ENCODE measurements at regions not wholly inside any gene's neighbourhood (a gene's known extent, or its start where the extent isn't known, plus 50 kb on each side); places are given as distances from the start of the nearest gene placed in this dataset.

DNA sequence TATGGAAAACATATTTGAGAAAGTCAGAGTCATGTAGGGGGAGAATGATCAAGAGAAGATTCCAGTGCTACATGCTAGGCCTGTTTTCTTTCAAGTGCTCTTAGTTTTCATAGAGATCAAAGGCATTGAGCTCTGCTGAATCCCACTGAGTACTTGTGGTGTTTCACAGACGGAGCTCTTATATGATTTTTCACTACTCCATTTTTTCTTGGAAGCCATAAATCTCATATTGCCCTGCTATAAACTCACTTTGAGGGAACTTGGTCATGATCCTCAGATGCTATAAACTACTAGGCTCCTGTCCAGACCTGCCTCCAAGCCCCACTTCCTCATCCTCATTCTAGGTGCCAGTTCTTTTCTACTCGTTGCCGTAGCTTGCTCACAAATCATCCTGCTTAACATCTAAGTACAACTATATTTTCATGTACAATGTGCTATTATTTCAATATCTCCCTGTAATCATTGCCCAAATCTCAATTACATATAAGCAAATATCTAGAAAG is 180.8 kb upstream of the CCDC179 start:
- DNase-seq = no peak

DNA sequence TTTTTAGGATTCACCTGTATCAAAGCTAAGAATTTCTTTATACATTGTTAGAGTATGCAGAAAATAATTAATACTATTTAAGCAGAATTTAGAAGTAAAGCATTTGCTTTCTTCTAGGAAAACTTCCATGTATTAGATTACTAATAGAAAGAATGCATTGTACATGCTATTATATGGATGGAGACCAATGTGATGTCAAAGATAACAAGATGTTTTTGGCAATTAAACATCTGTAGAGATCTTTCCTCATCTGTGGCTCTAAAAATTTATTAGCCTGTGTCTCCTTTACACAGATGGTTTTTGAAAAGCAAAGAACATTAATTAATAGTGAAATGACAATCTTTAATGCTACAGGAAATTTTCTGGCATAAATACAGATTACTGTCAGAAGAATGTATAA is 198.4 kb upstream of the CCDC179 start:
- no peak for DNase-seq

DNA sequence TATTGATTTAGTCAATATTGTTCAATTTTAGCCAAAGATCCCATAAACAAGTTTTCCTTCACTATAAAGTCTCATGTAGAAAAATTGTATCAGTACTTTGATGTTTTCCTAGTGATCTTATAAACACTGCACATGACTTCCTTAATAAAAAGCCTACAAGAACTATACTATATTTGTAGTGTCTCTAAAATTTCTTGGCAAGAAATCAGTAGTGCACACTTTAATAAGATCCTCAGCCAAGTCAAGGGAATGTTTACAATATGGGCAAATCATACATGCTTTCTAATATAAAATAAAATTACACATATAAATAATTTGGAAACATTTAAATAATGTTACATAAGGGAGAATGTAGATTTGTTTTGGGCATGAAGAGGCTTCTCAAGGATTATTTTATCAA is 203.0 kb upstream of the CCDC179 start:
- no peak for DNase-seq

DNA sequence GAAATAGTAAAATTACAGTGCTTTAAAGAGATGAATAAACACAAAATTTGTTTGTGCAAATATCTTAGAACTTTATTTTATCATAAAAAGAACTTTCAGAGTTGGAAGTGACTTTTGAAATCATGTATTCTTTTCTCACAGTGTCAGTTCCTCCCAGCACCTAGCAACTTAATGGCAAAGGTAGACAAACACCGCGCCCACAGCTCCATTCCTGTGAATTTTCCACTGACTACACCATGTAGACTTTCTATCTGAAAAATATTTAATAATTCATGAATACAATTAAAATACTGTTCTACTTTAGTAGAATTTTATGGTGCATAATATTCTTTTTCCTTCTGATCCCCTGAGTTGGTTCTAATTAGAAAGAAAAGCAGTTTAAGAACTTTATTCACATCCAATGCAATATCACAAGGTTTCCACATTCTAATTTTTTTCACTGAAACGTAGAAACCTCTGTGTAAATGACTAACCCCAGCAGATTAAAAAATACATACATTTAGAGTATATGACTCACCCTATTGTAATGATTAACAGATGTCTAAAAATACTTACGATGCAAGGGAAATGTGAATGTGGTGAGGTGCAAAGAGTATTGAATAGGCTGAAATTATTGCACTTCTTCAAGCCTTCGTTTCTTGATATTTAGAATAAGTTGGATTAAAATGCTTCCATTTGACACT is 218.2 kb upstream of the CCDC179 start:
- no peak for DNase-seq

DNA sequence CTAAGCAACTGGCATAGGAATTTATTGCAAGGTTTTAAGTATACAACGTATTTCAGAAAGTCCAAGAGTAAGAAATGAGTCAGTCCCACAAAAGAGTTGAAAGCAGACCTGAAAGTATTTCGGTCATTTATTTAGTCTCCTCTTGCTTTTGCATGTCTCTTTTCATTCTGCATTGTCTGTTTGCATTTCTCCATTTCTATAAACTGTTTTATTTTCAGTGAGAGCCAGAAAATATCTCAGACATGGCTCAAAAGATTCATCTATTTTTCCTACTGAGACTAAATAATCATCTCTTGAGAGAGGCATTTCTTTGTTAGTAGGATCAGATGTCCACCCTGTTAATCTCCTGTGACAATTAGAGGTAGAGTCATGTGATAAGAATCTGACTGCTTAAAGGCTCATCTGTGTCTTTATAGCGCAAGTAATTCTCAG is 219.1 kb upstream of the CCDC179 start:
- no peak for DNase-seq

DNA sequence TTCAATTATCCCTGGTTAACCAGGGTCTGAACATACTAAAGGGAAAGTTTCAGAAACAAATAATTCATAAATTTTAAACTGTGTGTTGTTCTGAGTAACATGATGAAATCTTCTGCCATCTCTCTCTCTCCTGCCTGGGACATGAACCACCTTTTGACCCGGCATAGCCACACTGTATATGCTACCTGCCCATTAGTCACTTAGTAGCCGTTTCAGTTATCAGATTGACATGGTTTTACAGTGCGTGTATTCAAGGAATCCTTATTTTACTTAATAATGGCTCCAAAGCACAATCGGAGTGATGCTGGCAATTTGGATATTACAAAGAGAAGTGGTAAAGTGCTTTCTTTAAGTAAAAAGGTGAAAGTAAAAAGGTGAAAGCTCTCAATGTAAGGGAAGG is 227.1 kb upstream of the CCDC179 start:
- DNase-seq = no peak

DNA sequence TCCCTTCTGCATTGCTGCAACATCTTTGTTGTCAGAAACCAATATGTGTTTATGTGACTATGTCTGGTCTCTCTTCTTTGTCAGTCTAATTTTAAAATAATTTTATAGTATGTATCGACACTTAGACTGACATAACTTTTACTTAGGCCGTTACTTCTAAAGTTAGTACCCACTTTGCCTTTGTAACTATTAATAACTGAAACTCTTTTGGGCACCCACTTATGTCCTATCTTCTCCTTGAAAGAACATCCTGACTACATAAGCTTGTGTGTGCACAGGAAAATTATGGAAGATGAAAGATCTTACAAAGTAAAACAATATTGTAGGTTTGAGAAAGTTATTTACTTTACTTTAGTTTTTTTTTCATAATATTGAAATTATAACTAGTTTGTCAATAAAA is 230.4 kb upstream of the CCDC179 start:
- DNase-seq = no peak

DNA sequence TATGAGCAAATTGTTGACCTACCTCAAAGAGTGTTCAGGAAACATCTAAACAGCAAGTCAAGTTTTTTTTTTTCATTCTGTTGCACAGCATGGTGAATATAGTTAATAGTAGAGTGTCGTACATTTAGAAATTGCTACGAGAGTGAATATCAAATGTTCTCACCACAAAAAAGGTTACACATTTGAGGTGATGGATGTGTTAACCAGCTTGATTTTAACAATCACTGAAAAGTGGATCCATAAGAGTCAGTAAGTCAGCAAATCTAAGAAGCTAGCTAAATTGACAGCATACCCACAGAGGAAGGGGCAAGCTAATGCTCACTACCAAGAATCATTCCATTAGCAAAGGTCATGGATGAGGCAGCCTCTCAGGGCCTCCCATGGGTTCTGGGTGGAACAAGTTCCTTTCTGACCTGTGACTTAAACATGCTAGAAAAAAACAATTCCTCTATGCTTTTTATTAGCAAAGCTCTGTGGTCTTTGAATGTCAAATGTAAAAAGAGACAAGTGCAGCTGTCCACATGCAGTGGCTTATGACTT is 235.4 kb upstream of the CCDC179 start:
- DNase-seq = no peak

DNA sequence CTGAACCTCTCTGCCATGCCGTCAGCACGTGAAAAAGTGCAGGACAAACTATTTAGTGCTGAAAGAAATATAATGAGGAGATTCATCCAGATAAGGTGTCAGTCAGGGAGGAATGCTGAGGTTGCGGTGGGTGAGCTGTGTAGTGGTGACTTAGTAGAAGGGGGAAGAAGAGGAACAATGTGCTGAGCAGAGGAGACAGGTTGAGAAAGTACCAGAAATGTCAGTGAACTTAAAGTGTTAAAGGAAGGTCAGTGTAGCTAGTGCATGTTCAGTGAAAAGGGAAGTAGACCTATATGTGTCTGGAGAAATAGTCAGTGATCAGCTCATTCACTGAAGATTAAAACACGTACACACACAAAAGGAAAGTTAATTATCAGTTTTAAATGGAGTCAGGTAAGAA is 237.6 kb upstream of the CCDC179 start:
- no peak for DNase-seq

DNA sequence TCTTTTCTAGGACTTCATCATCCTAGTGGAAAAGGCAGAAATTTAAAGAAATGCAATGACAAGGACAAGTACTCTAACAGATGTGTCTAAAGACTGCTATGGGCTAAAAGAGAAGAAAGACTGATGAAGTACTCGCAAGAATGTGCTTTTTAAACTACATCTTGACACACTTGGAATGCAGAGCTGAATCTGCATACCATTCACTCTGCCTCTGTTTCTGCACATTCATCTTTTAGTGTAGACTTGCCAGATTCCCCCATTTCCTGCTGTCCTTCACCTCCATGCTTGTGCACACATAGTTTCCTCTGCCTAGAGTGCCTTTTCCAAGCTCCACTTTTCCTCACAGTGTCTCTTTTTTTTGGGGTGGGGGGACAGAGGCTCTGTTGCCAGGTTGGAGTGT is 239.0 kb upstream of the CCDC179 start:
- DNase-seq = no peak

DNA sequence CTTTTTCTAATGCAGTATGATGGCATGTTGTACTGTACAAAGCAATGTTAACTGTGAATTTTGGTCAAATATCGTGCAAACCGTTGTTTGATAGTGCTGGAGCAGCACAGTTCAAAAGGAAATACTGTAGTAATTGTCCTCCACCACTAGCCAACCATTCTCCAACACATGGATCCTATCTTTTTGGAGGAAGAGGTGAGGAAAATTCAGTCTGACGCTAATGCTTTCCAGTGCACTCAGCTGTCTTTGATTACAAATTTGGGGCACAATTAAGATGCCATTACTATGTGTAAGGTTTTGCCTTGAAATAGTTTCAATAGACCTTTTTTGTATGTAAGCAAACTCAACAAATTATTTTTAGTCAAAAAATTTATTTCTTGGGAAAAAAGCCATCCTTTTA is 240.5 kb upstream of the CCDC179 start:
- no peak for DNase-seq

DNA sequence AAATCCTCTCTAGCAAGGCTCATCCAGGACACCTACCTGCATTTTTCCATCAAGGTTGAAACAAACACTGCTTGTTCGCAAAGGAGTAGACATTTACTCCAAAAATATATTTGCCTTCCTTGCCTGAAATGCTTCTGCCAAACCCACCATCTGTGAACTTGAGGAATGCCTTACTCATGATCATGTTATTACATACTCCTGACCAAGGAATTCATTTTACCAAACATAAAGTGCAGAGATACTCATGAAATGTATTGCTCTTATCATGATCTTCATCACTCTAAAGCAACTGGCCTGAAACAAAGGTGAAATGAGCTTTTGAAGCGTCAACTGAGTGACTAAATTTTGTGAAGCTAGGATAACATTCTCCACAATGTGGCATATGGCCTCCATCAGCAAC is 243.1 kb upstream of the CCDC179 start:
- no peak for DNase-seq

DNA sequence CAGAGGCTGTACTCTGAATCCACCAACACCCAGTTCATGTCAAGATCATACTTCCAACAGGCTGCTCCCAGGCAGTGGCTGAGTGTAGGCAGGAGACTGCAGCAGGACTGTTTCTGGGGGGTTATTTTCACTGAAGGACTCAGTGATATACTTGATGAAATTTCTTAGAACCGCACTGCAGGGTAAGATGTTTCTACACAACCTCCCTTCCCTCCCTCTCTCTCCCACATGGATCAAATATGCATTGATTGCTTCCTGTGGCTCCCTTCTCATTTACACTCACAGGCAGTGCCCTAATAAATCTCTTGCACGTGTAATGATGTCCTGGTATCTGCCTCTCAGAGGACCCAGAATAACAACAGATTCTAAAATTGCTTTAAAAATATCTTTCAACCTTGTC is 251.3 kb upstream of the CCDC179 start:
- DNase-seq = no peak

DNA sequence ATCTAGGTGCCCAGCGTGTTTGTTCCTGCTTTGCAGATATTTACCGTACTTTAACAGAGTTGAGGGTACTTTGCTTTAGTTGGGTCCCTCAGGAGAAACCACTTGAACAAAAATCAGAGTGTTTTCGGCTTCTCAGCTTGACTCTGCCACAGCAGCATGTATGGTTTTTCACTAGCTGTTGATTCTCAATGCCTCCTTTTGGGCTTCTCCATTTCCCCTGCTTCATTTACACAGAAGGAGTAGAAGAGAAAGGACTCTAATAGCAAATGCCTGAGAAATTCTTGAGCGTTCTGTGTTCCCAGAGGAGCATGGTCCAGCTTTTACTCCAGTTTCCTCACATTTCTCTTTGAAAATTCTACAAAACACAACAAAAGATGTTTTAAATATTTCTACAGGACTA is 252.1 kb upstream of the CCDC179 start:
- no peak for DNase-seq

DNA sequence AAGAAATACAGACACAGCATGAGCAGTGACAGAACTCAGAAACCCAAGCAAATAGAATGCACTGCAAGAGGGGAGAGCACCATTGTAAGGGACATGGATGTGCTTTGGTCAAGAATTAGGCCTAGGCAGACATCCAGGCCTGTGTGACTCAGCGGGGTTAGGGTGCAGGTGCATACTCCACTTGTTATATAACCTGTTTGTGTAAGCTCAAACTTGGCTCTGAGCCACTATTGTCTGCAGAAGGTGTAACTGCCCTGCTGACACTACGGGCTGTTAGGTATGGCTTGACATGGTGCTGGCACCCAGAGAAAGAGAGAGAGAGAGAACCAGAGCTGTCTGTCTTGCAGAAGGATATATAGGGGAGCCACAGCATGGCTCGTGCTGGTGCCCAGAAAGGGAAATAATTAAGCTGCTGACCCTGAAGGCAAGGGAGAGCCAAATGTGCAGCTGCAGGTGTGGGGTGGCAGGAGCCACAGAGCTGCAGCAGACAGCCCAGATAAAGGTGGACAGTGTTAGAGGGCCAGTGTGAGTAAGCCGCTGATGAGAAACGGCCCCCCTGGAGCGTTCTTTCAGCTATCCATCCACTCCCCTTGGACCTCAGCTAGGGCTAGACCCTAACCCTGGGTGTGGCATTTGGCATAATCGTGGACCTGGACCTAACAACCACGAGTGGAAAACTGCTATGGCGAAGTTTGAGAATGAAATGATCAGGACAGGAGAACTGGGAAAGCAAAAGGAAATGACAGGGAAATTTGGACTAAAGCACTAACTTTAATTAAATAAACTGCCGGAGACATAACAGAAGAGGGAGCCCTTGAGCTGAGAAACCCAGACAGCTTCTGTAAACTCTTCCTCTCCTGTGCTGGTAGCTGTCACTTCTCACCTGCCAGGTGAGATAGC is 253.0 kb upstream of the CCDC179 start:
- DNase-seq = no peak

DNA sequence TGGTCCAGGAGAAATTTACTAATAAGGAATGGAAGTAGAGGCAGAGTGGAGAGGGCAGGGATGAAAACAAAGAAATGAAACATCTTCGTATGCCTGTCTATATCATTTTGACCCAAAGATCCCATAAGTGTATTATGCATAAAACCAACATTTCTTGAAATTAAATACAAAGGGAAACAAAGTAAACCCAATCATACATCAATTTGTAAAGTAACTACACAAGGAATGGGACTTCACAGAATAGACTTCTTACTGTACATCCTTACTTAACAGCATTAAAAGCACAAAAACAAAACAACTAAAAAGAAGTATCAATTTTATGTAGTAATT is 253.6 kb upstream of the CCDC179 start:
- DNase-seq = no peak

DNA sequence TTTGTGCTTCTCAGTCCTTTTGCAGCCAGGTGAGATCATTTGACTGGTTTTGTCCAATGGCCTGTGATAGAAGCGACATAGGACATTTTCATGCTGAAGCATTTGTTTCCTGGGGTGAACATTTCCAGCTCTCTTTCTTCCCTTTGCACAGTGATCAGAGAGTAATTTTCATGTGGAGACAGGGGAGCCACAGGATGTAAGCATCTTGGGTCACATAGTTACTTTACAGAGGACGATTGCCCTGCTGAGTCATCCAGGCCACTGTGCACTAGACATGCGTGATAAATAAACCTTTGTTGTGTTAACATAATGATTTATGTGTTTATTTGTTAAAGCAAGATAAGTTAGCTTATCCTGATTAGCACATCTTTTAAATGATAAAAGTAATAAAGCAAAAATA is 263.5 kb upstream of the CCDC179 start:
- DNase-seq = no peak

DNA sequence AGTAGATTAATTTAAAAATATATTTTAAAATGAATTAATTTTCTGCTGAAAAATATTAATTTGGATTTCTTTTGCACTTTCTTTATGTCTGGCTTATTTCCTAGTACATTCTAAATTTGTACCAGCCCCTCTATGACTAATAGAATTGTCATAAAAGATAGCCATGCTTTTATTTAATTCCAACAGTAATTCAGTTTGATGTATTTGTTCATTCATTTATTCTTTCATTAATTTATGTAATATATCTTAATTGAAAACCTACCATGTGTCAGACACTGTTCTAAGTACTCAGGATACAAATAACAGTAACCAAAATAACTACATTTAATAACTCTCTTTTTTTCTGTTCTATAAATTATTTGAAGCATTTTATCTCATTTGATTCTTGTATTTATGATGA is 264.0 kb upstream of the CCDC179 start:
- DNase-seq = no peak

DNA sequence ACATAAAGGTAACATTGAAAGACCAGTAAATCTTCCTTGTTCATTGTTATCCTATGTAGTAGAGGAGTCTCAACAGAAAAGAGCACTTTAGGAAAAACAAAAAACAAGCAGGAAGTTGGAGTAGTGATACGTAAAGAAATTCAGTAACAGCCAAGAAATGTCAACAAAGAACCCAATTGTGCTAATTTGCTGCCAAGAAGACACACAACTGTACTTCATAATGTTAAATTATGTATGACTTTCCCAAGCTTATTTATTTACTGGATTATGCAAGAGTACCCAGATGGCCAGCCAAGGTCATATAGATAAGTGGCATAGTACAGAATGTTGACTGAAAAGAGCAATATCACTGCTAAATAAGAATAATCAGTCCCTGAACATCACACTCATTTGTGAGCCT is 264.7 kb upstream of the CCDC179 start:
- DNase-seq = no peak

DNA sequence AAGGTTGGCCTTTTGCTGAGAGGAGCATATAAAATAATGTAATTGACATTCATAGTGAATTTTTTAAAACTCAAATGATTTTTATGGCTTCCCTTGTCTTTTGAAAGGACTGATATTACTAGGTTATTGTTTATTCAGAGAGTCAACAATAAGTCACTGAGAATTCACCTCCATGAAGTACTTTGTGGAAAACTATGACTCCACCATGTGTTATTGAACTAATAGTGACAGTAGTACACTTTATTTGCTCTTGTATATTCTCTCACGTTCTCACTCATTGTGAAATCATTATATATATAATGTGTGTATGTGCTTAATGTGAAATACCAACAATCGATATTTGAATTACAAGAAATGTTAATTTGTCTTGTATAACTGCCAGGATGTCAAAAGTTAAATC is 267.4 kb upstream of the CCDC179 start:
- DNase-seq = no peak

DNA sequence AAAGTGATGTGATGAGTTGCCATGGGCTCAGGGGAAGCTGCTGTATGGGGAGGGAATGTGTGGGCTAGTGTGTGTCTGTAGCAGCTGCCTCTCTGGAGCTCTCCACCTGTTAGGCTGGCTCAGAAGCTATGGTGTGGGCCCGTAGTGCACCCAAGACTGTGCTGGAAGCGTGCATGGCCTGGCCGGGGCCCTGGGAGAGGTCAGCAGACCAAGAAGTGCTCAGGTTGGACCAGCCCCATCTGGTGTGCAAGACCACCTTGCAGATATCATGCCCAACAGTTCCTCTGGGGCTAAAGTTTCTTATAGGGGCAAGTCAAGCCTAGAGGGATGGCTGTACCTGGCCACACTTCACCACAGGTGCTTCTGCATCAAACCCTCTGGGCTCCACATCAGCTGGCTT is 274.4 kb upstream of the CCDC179 start:
- no peak for DNase-seq

DNA sequence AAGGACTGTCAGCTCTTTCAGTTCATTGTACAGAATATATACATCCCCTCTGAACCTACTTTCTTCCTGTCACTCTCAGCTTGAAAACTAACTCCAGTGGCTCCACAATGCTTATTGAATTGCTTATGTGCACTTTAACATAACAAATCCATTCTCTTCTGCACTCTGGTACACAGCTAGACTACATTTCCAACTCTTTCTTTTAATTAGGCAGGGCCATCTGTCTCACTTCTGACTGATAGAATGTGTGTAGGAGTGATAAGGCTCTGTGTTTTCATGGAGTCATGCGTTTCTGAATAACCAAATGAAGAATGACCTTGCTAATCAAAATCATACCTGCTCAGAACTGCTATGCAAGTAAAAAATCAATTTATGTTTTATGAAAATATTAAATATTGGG is 278.5 kb upstream of the CCDC179 start:
- no peak for DNase-seq

DNA sequence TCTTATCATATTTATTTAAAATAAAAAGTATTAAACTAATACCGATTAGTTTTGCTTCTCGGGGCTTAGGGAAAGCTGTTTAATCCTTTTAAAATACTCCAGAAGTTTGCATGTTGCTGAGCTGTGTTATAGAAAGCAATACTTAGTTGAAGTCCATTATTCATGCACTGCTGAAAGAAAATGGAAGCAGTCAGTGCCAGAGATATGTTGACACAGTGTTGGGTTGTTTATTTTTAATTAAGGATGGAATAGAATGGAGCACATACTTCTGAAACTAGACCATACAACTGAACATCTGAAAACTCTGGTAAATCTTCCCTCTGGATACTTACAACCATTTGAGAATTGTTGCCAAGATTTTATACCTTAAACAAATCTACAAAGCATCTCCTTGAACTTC is 282.7 kb upstream of the CCDC179 start:
- no peak for DNase-seq

DNA sequence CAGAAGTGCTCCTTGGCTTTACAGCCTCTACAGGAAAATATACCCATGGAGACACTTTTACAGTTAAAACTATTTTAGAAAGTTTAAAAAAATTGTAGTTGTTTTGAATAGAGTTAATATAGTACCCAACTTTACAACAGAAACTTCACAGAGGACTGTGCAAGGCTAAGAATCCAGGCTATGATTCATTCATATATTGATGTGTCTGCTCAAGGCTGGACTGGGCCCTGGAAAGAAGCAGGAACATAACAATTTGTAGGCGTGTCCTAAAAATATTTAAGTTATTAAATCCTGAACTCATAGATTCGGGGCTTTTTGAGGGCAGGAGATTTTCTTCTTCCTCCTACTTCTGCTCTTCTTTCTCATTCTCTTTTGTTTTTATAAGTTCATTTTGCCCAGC is 291.5 kb upstream of the CCDC179 start:
- DNase-seq = no peak
